ENCODE measurements at regions not wholly inside any gene's neighbourhood (a gene's known extent, or its start where the extent isn't known, plus 50 kb on each side); places are given as distances from the start of the nearest gene placed in this dataset.

- DNase-seq (ENCODE audit: low spot score) = peak; percentile 43
These were observed 445.6 kb upstream of the POU3F3 start for GRCh38 chr2:104408266-104408665.

- DNase-seq (ENCODE audit: low spot score) = no peak
These were observed 443.8 kb upstream of the POU3F3 start for GRCh38 chr2:104410136-104410535.

- DNase-seq (ENCODE audit: low spot score) = peak; percentile 62
These were observed 441.5 kb upstream of the POU3F3 start for GRCh38 chr2:104412384-104412783.

- no peak for DNase-seq (ENCODE audit: low spot score)
These were observed 440.0 kb upstream of the POU3F3 start for GRCh38 chr2:104413890-104414289.

- no peak for DNase-seq (ENCODE audit: low spot score)
These were observed 438.6 kb upstream of the POU3F3 start for GRCh38 chr2:104415284-104415683.

GRCh38 chr2:104416339-104417000 is 437.4 kb upstream of the POU3F3 start:
- DNase-seq (ENCODE audit: low spot score) = no peak

- no peak for DNase-seq (ENCODE audit: low spot score)
These were observed 433.5 kb upstream of the POU3F3 start for GRCh38 chr2:104420420-104420819.

GRCh38 chr2:104420953-104421352 is 433.0 kb upstream of the POU3F3 start:
- DNase-seq (ENCODE audit: low spot score) = no peak

- no peak for DNase-seq (ENCODE audit: low spot score)
These were observed 427.9 kb upstream of the POU3F3 start for GRCh38 chr2:104425850-104426595.

GRCh38 chr2:104428155-104428554 is 425.8 kb upstream of the POU3F3 start:
- DNase-seq (ENCODE audit: low spot score) = no peak

GRCh38 chr2:104429639-104430358 is 424.1 kb upstream of the POU3F3 start:
- DNase-seq (ENCODE audit: low spot score) = no peak

- no peak for DNase-seq (ENCODE audit: low spot score)
These were observed 423.6 kb upstream of the POU3F3 start for GRCh38 chr2:104430359-104430740.

GRCh38 chr2:104430852-104431251 is 423.1 kb upstream of the POU3F3 start:
- no peak for DNase-seq (ENCODE audit: low spot score)

GRCh38 chr2:104431701-104432121 is 422.2 kb upstream of the POU3F3 start:
- no peak for DNase-seq (ENCODE audit: low spot score)

- DNase-seq (ENCODE audit: low spot score) = no peak
These were observed 421.5 kb upstream of the POU3F3 start for GRCh38 chr2:104432401-104432800.

- no peak for DNase-seq (ENCODE audit: low spot score)
These were observed 420.9 kb upstream of the POU3F3 start for GRCh38 chr2:104432991-104433390.

- DNase-seq (ENCODE audit: low spot score) = no peak
These were observed 420.3 kb upstream of the POU3F3 start for GRCh38 chr2:104433657-104434056.

GRCh38 chr2:104434318-104434792 is 419.6 kb upstream of the POU3F3 start:
- DNase-seq (ENCODE audit: low spot score) = peak; percentile 70

- DNase-seq (ENCODE audit: low spot score) = no peak
These were observed 418.9 kb upstream of the POU3F3 start for GRCh38 chr2:104434966-104435365.

- no peak for DNase-seq (ENCODE audit: low spot score)
These were observed 415.4 kb upstream of the POU3F3 start for GRCh38 chr2:104438481-104438880.

GRCh38 chr2:104443145-104443544 is 410.8 kb upstream of the POU3F3 start:
- DNase-seq (ENCODE audit: low spot score) = no peak

GRCh38 chr2:104444392-104444791 is 409.5 kb upstream of the POU3F3 start:
- DNase-seq (ENCODE audit: low spot score) = no peak

GRCh38 chr2:104444889-104445288 is 409.0 kb upstream of the POU3F3 start:
- no peak for DNase-seq (ENCODE audit: low spot score)

Data from iPS-NIHi11 (cell line).